Nephron progenitor cell (in vitro differentiated cells): ENCODE measurements at regions not wholly inside any gene's neighbourhood (a gene's known extent, or its start where the extent isn't known, plus 50 kb on each side); places are given as distances from the start of the nearest gene placed in this dataset.

Experiments used
- DNase-seq: peaks from one replicate; pipeline ENCODE4 v3.0.0; 2021
- H3K27ac Mint-ChIP-seq: 2 replicates; pipeline ENCODE4 v1.8.0; 2021; ENCODE audit warnings: mild to moderate bottlenecking, moderate library complexity, mixed read lengths
- H3K27me3 Mint-ChIP-seq: 2 replicates; pipeline ENCODE4 v1.8.0; 2021; ENCODE audit warnings: mild to moderate bottlenecking, low read depth, mixed read lengths; ENCODE audit not compliant: poor library complexity
- H3K36me3 Mint-ChIP-seq: 2 replicates; pipeline ENCODE4 v1.8.0; 2021; ENCODE audit warnings: low read depth, mixed read lengths
- H3K4me1 Mint-ChIP-seq: 2 replicates; pipeline ENCODE4 v1.8.0; 2021; ENCODE audit warnings: mixed read lengths
- H3K4me3 Mint-ChIP-seq: 2 replicates; pipeline ENCODE4 v1.8.0; 2021; ENCODE audit warnings: mild to moderate bottlenecking, moderate library complexity, mixed read lengths
- H3K9me3 Mint-ChIP-seq: 2 replicates; pipeline ENCODE4 v1.8.0; 2021; ENCODE audit warnings: mild to moderate bottlenecking, moderate library complexity, mixed read lengths
- CTCF ChIP-seq: fragments of 200-600 bp; sonication (generic); IDR thresholded peaks from 2 replicates; pipeline ENCODE4 v1.5.0; 2021; ENCODE audit warnings: antibody characterized with exemption

- no peak for TF ChIP-seq CTCF
- Mint-ChIP-seq H3K4me1 (peaks cover 38% of the 10 kb centered on the region), H3K4me3 (peak overlapping the region; percentile 44), H3K36me3 (no peaks in the 10 kb centered on the region), H3K9me3 (peaks cover 3% of the 10 kb centered on the region), H3K27ac (peak overlapping the region; percentile 84), H3K27me3 (peaks cover 13% of the 10 kb centered on the region)
- no peak for DNase-seq
These were observed 381.7 kb upstream of the JARID2 start for GRCh38 chr6:14863902-14864850.

- no peaks in the 10 kb centered on the region for H3K36me3 Mint-ChIP-seq
- DNase-seq, result no peak
- peaks cover 13% of the 10 kb centered on the region for H3K27me3 Mint-ChIP-seq
- no peak overlapping the region for H3K27ac Mint-ChIP-seq
- no peak overlapping the region for H3K4me3 Mint-ChIP-seq
- TF ChIP-seq CTCF, result no peak
- H3K4me1 Mint-ChIP-seq, result peaks cover 41% of the 10 kb centered on the region
- H3K9me3 Mint-ChIP-seq, result no peaks in the 10 kb centered on the region
These were observed 380.3 kb upstream of the JARID2 start for GRCh38 chr6:14865531-14866100.

- Mint-ChIP-seq H3K27me3 (peaks cover 12% of the 10 kb centered on the region), H3K4me1 (peaks cover 47% of the 10 kb centered on the region), H3K36me3 (no peaks in the 10 kb centered on the region), H3K4me3 (no peak overlapping the region), H3K27ac (no peak overlapping the region), H3K9me3 (no peaks in the 10 kb centered on the region)
- DNase-seq, result no peak
- no peak for TF ChIP-seq CTCF
These were observed 378.1 kb upstream of the JARID2 start for GRCh38 chr6:14867802-14868201.

GRCh38 chr6:14871221-14871620 lies 374.6 kb upstream of the JARID2 start:
- DNase-seq, result no peak
- no peaks in the 10 kb centered on the region for H3K9me3 Mint-ChIP-seq

GRCh38 chr6:14873101-14873500 lies 372.8 kb upstream of the JARID2 start:
- no peaks in the 10 kb centered on the region for H3K9me3 Mint-ChIP-seq

More at GRCh38 chr6:14871221-14871620, 374.6 kb upstream of the JARID2 start:
- Mint-ChIP-seq H3K27me3 (peaks cover 8% of the 10 kb centered on the region), H3K4me3 (no peak overlapping the region), H3K36me3 (no peaks in the 10 kb centered on the region), H3K27ac (no peak overlapping the region), H3K4me1 (peaks cover 24% of the 10 kb centered on the region)
- no peak for TF ChIP-seq CTCF

More at GRCh38 chr6:14873101-14873500, 372.8 kb upstream of the JARID2 start:
- peaks cover 13% of the 10 kb centered on the region for H3K27me3 Mint-ChIP-seq
- DNase-seq, result no peak
- H3K4me1 Mint-ChIP-seq, result peaks cover 37% of the 10 kb centered on the region
- H3K27ac Mint-ChIP-seq, result no peak overlapping the region
- no peak overlapping the region for H3K4me3 Mint-ChIP-seq
- H3K36me3 Mint-ChIP-seq, result no peaks in the 10 kb centered on the region
- no peak for TF ChIP-seq CTCF
